HG03159 (cell line): ENCODE measurements at regions not wholly inside any gene's neighbourhood (a gene's known extent, or its start where the extent isn't known, plus 50 kb on each side); places are given as distances from the start of the nearest gene placed in this dataset.
"Not testable (repeated sequence)": the region's sequence is repeated elsewhere in the genome, so short reads cannot be mapped to it uniquely, and the experiment has no call there.

Experiments
- ATAC-seq: cut with Tn5 transposase; IDR thresholded peaks from one replicate; pipeline ENCODE4 v1.9.1; 2021; ENCODE audit warnings: mild to moderate bottlenecking, moderate library complexity; ENCODE audit not compliant: unreplicated experiment

DNA sequence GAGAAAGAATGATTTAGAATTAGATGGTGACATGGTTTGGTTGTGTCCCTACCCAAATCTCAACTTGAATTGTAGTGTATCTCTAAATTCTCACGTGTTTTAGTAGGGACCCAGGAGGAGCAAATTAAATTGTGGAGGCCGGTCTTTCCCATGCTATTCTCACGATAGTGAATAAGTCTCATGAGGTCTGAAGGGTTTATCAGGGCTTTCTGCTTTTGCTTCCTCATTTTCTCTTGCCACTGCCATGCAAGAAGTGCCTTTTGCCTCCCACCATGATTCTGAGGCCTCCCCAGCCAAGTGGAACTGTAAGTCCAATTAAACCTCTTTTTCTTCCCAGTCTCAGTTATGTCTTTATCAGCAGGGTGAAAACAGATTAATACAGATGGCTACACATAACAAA, 167.4 kb upstream of the SVIL start:
- no peak for ATAC-seq

GRCh38 chr10:29798921-29799690, 164.3 kb upstream of the SVIL start:
- ATAC-seq: no peak

- ATAC-seq: no peak
These were observed 162.8 kb upstream of the SVIL start for GRCh38 chr10:29797616-29798015.

DNA sequence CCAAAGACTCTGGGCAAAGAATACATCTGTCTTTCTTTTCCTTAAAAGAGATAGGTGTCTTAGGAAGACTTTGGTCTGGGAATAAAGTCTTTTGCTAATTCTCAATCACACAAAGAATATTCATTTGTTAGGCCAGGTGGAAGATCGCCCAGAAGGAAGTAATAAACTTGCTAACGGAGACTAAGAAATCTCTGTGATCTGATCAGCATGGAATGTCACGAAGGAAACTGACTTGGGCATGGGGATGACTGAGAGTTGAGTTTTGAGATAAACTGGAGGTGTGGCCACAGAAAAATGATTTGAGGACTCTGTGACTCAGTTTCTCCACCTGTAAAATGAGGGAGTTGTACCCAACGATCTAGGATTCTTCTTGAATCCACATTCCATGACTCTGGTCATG, 161.1 kb upstream of the SVIL start:
- ATAC-seq: no peak

- no peak for ATAC-seq
These were observed 160.2 kb upstream of the SVIL start for GRCh38 chr10:29794776-29795611.

DNA sequence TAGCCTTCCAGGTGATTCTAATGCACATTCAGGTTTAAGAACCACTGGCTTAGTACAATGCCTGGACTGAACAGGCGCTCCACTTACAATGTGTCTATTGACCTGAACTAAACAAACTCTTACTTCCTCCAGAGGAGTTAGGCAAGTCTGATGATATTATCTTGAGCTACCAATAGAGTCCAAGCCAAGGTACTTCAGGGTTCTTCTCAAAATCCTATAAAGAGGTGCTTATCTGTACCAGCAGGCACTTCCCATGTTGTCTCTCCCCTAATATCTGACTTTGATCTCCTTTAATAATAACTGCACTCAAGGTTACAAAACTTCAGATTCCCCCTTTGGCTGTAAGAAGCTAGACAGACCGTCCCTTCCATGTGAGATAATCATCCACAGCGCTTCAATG, 157.0 kb upstream of the SVIL start:
- no peak for ATAC-seq

- ATAC-seq: no peak
These were observed 155.4 kb upstream of the SVIL start for GRCh38 chr10:29790207-29790606.

DNA sequence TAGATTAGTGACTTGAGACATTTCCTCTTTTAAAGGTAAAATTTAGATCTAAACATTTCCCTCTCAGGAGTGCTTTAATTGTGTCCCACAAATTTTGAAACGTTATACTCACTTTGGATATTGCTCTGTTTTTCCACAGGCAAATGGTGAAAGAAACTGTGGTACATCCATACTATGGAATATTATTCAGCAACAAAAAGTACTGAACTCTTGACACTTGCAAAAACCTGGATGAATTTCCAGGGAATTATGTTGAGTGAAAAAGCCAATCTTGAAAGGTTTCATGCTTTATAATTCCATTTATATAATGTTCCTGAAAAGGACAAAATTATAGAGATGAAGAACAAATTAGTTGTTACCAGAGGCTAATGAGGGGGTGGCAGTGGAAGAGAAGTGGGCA, 153.3 kb upstream of the SVIL start:
- ATAC-seq: no peak

DNA sequence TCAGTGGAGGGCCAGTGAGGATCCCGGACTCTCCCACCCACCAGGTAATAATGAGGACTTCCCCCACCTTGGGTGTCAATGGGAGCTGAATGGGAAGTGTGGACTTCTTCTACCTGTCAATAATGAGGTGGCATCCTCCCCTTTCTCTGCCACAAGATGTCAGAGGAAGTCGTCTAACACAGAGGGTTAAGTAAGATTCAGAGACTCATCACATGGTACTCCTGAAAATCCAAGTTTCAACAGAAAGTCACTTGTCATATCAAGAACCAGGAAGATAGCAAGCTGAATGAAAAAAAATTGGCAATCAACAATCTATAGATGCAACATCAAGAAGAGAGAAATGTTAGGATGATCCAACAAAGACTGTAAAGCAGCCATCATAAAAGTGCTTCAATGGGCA, 150.9 kb upstream of the SVIL start:
- no peak for ATAC-seq

DNA sequence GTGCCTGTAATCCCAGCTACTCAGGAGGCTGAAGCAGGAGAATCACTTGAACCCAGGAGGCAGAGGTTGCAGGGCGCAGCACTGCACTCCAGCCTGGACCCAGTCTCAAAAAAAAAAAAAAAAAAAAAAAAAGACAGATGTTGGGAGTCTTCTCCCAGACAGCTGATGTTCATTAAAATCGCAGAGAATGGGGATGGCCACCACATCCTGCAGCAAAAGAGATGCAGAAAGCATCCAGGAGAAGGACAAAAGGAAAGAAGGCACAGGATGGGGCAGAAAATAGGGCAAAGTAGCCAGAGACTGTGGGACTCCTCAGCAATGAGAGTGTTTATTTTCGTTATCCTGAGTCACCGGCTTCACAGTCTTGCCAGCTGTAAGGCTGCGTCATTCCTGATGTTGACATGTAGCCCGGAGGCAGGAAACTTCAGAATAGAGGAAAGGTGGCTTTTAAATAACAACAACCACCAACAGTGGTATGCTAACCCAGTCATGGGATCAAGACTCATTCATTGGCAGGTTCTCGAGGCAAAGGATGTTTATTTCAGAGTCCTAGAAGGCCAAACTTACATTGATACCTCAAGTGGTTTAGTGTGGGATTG, 149.5 kb upstream of the SVIL start:
- no peak for ATAC-seq

DNA sequence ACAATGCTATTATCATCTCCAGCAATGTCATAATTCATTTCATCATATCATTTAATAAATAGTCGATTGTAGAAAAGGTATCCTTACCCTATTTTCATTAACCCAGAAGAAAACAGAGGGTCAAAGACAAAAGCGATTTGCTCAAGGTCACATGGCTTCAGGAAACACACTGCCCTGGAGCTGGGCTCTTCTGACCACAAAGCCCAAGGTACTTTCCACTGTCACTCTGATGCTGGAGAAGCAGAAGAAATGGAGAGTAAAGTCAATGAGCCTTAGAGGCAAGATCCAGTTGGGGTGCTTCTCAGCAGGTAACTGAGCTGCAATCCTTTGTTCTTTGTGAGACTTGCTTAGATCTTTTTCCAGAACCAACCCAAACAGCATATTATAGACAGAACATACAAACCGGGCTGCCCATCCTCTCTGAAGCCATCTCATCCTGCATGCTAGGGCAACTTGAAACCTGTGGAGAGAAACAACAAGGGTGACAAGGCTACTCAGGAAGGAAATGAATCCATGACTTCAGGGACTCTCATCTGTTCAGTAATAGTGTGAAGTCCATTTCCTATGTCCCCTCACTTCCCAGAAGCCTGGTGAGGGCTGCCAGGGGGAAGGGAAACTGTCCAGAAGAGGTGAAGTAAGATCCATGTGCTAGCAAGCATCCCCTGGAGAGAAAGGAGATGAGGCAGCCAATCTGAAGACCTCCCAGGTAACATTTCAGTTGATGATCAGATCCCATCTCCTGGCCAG, 148.6 kb upstream of the SVIL start:
- ATAC-seq: no peak

DNA sequence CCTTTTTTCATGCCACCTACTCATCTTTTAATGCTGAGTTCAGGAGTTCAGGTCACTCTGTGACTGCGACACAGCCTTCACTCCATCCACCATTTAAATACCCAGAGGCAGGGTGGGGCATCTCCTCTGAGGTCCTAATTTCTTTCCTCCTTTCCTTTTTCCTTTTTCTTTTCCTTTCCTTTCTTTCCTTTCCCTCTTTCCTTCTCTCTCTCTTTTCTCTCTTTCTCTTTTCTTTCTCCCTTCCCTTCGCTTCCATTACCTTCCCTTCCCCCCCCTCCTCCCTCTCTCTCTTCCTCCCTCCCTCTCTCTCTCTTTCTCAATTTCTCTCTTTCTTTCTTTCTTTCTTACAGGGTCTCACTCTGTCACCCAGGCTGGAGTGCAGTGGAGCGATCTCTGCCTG, 145.9 kb upstream of the SVIL start:
- ATAC-seq: no peak

DNA sequence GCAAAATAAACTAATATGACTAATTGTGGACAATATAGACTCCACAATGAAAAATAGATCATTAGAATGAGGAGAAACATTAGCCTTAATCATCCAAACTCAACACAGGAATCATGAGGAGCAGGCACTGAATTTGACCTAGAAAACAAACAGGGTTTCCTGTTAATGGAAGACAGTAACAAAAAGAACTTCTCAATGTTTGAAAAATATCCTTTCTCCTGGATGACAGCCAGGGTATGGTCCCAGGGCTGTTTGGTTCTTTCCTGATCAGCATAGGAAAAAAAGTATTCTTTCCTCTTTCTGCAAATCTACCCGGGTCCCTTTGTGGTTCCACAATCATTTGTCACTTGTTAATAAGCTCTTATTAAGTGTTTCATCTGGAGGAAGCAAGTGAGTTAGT, 145.3 kb upstream of the SVIL start:
- no peak for ATAC-seq

GRCh38 chr10:29776246-29776645, 141.5 kb upstream of the SVIL start:
- ATAC-seq: no peak

DNA sequence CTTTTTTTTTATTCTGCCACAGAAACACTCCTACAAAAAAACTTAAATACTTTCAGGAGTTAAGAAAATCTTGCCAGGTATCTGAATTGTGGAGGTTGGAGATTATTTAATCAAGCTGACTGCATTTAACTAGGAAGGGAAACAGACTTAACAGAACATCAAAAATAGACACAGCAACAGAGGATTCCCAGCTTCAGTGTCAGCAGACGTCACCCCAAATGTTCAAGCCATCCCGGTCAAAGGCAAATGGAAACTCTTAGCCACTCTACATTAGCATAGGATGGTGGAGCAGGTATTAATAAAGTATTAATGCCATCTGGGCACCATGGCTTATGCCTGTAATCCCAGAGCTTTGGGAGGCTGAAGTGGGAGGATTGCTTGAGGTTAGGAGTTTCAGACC, 139.7 kb upstream of the SVIL start:
- no peak for ATAC-seq

GRCh38 chr10:29773675-29774091, 138.9 kb upstream of the SVIL start:
- ATAC-seq: no peak

- ATAC-seq: no peak
These were observed 137.6 kb upstream of the SVIL start for GRCh38 chr10:29772403-29772802.

DNA sequence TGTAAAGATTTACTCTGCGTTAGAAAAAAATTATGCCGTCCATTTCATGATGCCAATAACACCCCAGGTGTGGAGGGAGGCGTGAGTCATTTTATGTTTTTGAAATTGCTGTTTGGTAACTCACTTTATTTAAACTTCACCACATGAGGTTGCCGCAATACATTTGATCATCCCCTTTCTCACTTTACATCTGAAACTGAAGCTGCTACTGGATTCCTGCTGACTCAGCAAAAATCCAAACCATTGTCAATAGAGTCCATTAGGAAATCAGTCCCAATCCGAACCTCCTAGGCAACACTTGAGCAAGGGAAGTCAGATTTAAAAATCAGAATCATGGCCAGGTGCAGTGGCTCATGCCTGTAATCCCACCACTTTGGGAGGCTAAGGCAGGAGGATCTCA, 136.6 kb upstream of the SVIL start:
- no peak for ATAC-seq

DNA sequence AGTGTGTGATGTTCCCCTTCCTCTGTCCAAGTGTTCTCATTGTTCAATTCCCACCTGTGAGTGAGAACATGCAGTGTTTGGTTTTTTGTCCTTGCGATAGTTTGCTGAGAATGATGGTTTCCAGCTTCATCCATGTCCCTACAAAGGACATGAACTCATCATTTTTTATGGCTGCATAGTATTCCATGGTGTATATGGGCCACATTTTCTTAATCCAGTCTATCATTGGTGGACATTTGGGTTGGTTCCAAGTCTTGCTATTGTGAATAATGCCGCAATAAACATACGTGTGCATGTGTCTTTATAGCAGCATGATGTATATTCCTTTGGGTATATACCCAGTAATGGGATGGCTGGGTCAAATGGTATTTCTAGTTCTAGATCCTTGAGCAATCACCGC, 134.5 kb upstream of the SVIL start:
- not testable (repeated sequence) for ATAC-seq

DNA sequence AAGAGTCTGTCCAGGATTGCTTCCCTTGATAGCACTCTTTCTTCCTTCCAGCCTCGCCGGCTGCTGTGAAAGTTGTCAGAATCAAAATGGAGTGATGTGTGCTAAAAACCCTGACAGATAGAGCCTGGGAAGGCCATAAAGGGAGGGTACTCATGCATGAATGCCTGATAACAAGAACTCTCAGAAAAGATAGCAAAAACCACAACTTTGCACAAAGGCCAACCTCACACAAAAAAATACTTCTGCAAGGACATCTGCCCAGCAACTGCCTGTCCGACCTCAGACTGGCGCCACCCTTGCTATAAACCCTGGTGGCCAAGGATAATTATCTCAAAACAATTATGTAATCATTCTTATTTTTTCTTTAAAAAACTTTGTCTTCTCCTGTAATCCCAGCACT, 133.2 kb upstream of the SVIL start:
- no peak for ATAC-seq

- ATAC-seq: no peak
These were observed 132.0 kb upstream of the SVIL start for GRCh38 chr10:29766753-29767152.
